Activated naive CD8-positive, alpha-beta T cell treated with anti-CD3 and anti-CD28 coated beads, Interleukin-2, amount 50 U/mL, for 24 hours (primary cell): ENCODE measurements at regions not wholly inside any gene's neighbourhood (a gene's known extent, or its start where the extent isn't known, plus 50 kb on each side); places are given as distances from the start of the nearest gene placed in this dataset.

Experiments
- ATAC-seq: fragments of 150-1000 bp; cut with Tn5 transposase; one replicate; pipeline ENCODE4 v1.10.0; 2021
- DNase-seq: peaks from one replicate; pipeline ENCODE4 v3.0.0; 2021
- H3K27ac Mint-ChIP-seq: one replicate; pipeline ENCODE4 v1.8.0; 2021; ENCODE audit warnings: mild to moderate bottlenecking, mixed read lengths
- H3K27me3 Mint-ChIP-seq: one replicate; pipeline ENCODE4 v1.8.0; 2021; ENCODE audit warnings: mixed read lengths
- H3K36me3 Mint-ChIP-seq: one replicate; pipeline ENCODE4 v1.8.0; 2021; ENCODE audit warnings: low read depth, mixed read lengths
- H3K4me1 Mint-ChIP-seq: one replicate; pipeline ENCODE4 v1.8.0; 2021; ENCODE audit warnings: mixed read lengths
- H3K4me3 Mint-ChIP-seq: one replicate; pipeline ENCODE4 v1.8.0; 2021; ENCODE audit warnings: mild to moderate bottlenecking, moderate library complexity, mixed read lengths
- H3K9me3 Mint-ChIP-seq: one replicate; pipeline ENCODE4 v1.8.0; 2021; ENCODE audit warnings: mixed read lengths

DNA sequence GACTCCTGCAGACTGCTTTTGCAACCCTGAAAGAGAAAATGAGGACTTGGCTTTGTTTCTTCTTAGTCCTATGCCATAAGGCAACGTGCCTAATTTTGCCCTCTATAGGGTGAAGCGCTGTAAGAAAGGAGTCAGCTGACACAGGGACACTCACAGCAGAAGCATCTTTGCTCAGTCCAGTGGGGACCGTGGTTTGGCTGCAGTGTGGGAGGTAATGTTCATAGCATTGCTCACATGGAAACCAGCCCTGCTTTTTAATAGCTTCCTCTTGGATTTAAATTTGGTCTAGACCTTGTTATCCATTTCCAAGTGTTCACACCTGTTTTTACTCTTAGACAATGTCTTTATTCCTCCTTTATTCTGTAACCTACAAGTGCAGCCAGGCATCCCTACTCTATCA is 1032.1 kb downstream of the NTRK3 start:
- no peak for DNase-seq
- H3K4me3 Mint-ChIP-seq = no peak overlapping the region
- H3K9me3 Mint-ChIP-seq = peaks cover 10% of the 10 kb centered on the region
- H3K4me1 Mint-ChIP-seq = no peaks in the 10 kb centered on the region
- no peaks in the 10 kb centered on the region for H3K36me3 Mint-ChIP-seq
- no peak for ATAC-seq
- no peak overlapping the region for H3K27ac Mint-ChIP-seq
- no peaks in the 10 kb centered on the region for H3K27me3 Mint-ChIP-seq

DNA sequence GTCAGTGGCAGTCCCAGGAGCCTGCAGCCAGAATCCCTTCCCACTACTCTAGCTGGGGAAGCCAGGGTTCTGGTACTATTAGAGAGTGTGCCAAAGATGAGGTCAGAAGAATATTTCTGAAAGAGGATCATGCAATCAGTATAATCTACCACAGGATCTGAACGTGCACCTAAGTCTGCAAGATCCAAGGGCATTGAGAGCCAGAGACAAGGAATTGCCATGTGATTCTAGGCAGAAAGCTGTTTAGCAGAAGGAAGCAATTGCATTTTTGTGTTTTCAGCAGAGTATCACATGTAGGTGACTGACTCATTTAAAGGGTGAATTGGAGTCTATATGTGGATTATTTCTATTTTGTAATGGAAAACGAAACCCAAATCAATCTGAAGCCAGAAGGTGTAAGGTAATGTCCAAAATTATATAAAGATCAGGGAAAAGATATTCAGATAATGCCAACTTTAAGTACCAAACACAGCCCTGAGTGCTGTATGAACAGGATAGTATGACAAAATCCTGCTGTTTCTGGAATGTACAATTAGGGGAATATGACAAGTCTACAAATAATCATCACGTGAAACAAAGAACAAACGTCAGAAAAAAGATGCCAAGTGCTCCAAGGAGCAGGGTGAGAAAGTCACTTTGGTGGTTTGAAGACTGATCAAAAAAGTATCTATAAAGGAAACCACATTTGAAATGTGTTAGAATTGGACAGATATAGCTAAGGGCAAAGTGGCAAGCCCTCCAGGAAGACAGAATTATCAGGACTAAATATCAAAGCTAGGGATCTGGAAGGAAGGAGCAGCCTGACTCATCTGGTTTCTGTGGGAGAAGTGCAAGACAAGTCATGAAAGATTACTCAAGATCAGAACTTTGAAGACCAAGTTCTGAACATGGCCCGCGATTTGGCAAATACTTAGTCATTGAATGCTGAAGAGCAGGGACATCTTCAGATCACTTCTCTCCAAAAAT is 1036.6 kb downstream of the NTRK3 start:
- Mint-ChIP-seq H3K27ac (no peak overlapping the region), H3K9me3 (peaks cover 14% of the 10 kb centered on the region), H3K4me1 (no peaks in the 10 kb centered on the region), H3K4me3 (no peak overlapping the region), H3K27me3 (no peaks in the 10 kb centered on the region), H3K36me3 (no peaks in the 10 kb centered on the region)
- DNase-seq = no peak
- ATAC-seq = no peak

DNA sequence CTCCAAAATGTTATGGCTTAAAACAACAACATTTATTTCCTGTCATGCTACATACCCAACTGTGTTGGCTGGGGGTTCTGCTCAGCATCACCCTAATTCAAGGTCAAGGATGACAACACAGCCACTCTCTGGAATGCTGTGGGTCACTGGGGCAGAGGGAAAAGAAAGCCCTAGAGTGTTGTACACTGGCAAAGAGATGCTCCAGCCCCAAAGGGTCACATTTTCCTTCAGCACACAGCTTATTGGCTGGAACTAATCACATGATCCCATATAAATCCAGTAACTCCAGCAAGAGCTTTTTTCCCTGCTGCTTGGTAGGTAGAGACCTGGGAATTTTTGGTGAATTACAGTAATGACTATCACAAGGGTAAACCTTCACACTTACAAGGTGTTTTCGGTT is 1041.4 kb downstream of the NTRK3 start:
- Mint-ChIP-seq H3K27ac (no peak overlapping the region), H3K4me1 (no peaks in the 10 kb centered on the region), H3K36me3 (no peaks in the 10 kb centered on the region), H3K27me3 (no peaks in the 10 kb centered on the region), H3K4me3 (no peak overlapping the region), H3K9me3 (peaks cover 3% of the 10 kb centered on the region)
- ATAC-seq (no peak), DNase-seq (no peak)

DNA sequence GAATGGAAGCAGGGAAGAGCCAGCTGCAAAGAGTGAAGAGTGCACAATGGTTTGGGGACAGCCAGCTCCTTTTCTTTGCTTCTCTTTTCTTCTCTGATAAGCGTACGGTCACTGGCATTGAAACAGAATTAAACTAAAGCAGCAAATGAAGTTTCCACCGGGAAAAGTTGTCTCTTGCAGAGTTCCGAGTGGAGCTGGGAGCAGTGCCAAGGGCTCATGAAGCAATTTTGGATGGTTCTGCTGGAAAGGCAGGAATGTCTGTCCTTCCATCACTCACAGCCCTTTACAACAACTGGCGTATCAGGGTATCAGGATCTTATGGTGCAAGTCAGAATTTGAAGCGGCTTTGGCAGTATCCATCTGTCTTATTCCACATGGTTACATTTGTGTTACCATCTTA is 1042.9 kb downstream of the NTRK3 start:
- H3K4me1 Mint-ChIP-seq = no peaks in the 10 kb centered on the region
- ATAC-seq = no peak
- H3K4me3 Mint-ChIP-seq = no peak overlapping the region
- H3K9me3 Mint-ChIP-seq = peaks cover 3% of the 10 kb centered on the region
- no peak overlapping the region for H3K27ac Mint-ChIP-seq
- H3K36me3 Mint-ChIP-seq = no peaks in the 10 kb centered on the region
- no peak for DNase-seq
- H3K27me3 Mint-ChIP-seq = no peaks in the 10 kb centered on the region

DNA sequence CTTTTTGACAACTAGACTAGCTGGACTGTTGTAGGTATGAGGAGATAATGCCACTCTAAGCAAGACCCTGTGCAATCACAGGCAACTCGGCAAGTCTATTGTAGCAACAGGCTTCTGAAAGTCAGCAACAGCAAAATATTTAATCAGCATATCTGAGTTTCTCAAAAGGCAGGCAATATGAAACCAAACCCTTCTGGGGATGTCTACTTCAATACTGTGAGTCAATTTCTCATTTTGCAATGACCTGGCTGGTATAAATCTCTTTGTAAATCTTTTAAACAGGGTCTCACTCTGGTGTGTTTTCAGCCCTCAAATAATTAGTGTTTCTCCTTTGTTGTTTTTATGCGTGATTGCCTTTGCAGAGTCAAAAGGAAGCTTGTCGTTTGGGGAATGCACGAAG is 1044.5 kb downstream of the NTRK3 start:
- Mint-ChIP-seq H3K27ac (no peak overlapping the region), H3K4me3 (no peak overlapping the region), H3K4me1 (no peaks in the 10 kb centered on the region), H3K27me3 (no peaks in the 10 kb centered on the region), H3K9me3 (no peaks in the 10 kb centered on the region), H3K36me3 (no peaks in the 10 kb centered on the region)
- no peak for ATAC-seq
- DNase-seq = no peak

DNA sequence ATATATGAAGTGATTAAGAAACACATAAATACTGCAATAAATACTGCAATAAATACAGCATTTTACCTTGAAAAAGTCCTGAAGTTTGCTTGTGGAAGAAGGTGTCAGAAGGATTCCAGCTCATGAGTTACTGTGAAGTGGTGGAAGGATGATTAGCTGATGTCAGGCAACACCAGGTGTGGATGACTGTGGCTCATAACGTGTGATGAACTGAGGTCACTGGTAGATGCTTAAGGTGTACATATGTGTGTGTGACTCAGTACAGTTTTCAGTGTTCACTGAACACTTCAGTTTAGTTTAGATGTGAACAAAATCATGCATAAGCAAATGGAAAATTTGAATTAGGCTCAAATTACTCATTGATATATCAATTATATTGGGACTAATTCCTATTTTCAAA is 1045.0 kb downstream of the NTRK3 start:
- no peak overlapping the region for H3K27ac Mint-ChIP-seq
- no peaks in the 10 kb centered on the region for H3K9me3 Mint-ChIP-seq
- no peak for DNase-seq
- H3K4me3 Mint-ChIP-seq = no peak overlapping the region
- no peaks in the 10 kb centered on the region for H3K27me3 Mint-ChIP-seq
- H3K36me3 Mint-ChIP-seq = no peaks in the 10 kb centered on the region
- H3K4me1 Mint-ChIP-seq = no peaks in the 10 kb centered on the region
- no peak for ATAC-seq

DNA sequence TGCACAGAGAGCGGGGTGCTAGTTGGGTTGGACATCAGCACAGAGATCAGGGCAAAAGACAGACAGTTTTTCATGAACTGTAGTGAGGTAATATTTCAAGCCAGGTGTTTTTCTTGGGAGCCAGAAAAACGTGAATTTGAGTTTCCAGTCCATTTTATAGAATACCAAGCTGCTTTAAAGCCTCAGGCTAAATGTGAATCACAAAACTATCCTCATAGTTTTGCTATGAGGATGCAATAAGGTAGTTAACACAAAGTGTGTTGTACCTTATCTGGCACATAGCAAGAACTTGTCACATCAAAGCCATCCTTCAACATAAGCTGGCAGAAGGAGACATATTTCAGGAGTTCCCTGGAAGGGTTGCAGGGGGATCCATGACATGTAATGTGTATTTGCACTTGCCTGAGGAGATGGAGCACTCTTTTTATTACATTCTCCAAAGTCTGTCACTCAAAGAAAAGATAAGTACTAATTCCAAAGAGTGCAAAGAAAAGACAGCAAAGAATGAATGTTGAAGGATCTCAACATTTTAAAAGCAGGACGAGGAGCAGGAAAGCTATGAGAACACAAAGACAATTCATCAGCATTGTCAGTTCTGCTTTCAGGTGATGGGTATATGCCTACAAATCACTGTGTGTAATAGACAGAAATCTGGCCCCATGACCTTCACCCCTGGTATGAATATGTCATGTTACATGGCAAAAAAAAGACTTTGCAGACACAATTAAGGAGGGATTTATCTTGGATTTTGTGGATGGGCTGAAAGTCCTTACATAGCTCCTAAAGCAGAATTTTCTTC is 1046.4 kb downstream of the NTRK3 start:
- no peak for DNase-seq
- H3K36me3 Mint-ChIP-seq = no peaks in the 10 kb centered on the region
- no peaks in the 10 kb centered on the region for H3K9me3 Mint-ChIP-seq
- no peaks in the 10 kb centered on the region for H3K27me3 Mint-ChIP-seq
- H3K4me1 Mint-ChIP-seq = no peaks in the 10 kb centered on the region
- no peak overlapping the region for H3K4me3 Mint-ChIP-seq
- no peak for ATAC-seq
- no peak overlapping the region for H3K27ac Mint-ChIP-seq

DNA sequence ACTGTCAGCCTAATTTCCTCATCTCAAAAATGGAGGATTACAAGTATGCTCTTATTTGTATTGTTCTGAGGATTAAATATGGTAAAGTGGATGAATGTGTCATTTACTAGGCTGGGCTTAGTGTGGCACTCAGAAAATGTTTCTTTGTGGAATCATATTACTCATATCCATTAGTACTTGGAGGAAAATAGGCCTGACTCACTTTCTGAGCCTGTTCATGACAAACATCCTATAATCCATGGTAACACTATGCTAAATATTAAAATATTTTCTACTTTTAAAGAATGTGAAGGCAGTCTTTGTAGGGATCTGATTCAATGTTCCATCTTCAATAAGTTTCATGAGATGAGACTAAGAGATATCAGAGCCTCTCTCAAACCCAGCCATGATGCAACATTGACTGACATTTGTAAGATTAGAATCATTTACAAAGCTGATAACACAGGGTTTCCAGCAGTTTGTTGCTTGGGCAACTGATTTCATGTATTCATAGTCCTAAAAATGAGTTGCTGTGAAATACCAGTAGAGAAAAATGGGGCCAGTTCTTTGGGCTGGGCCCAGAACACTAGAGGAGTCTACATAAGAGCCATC is 1048.5 kb downstream of the NTRK3 start:
- ATAC-seq (no peak), DNase-seq (no peak)
- no peak overlapping the region for H3K27ac Mint-ChIP-seq
- no peaks in the 10 kb centered on the region for H3K27me3 Mint-ChIP-seq
- no peaks in the 10 kb centered on the region for H3K36me3 Mint-ChIP-seq
- H3K9me3 Mint-ChIP-seq = no peaks in the 10 kb centered on the region
- H3K4me3 Mint-ChIP-seq = no peak overlapping the region
- no peaks in the 10 kb centered on the region for H3K4me1 Mint-ChIP-seq

DNA sequence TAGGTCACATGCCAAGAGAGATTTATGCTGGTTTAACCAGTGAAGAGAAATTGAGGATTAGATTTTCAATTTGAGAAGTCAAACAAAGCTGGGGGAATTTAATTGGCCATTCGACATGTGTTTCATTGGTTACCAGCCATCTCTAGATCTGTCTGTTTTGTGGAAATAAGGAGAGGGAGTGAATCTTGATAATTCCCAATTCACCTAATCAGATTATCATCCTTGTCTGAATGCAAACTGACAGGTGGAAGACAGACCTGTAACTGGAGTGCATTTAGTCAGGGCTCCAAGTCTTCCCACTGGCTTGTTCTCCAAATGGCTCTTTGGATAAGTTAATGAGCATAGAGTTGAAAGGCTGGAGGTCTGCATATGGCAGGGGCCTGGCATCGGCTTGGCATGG is 1049.3 kb downstream of the NTRK3 start:
- H3K4me1 Mint-ChIP-seq = no peaks in the 10 kb centered on the region
- no peaks in the 10 kb centered on the region for H3K9me3 Mint-ChIP-seq
- no peak for DNase-seq
- H3K27me3 Mint-ChIP-seq = no peaks in the 10 kb centered on the region
- no peak overlapping the region for H3K27ac Mint-ChIP-seq
- H3K36me3 Mint-ChIP-seq = no peaks in the 10 kb centered on the region
- no peak overlapping the region for H3K4me3 Mint-ChIP-seq
- no peak for ATAC-seq

DNA sequence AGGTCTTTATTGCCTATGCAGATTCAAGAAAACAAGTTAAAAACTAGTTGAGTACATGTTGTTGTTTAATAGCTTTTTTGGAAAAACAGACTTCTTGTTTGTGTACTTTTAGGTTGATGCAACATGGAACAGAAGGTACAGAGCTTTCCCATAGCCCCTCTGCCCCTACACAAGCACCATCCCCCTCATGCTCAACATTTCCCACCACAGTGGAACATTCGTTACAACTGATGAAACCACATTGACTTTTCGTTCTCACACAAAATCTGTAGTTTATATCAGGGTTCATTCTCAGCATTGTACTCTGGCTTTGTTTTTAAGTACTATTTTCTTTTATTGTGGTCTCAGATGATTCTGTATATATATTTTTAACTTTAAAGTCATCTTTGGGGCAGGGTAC is 1054.6 kb downstream of the NTRK3 start:
- H3K27ac Mint-ChIP-seq = no peak overlapping the region
- H3K9me3 Mint-ChIP-seq = no peaks in the 10 kb centered on the region
- ATAC-seq (no peak), DNase-seq (no peak)
- no peaks in the 10 kb centered on the region for H3K4me1 Mint-ChIP-seq
- no peaks in the 10 kb centered on the region for H3K36me3 Mint-ChIP-seq
- H3K27me3 Mint-ChIP-seq = no peaks in the 10 kb centered on the region
- H3K4me3 Mint-ChIP-seq = no peak overlapping the region

DNA sequence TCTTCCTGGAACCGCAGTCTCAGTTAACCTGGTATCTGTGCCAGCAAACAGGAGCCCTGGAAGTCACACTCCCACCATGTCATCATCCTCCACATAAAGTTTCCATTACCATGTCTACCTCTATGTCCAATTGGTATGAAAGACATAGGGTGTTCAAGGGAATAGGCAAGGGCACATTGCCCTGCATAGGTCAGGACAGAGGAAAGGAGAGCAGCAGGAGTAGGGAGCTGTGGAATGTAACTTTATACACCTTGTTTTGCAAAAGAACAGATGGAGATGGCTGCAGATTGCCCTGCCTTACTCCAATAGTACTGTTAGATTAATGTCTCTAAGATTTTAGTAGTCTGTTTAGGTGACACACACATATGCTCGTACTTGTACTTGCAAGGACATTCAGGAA is 1056.4 kb downstream of the NTRK3 start:
- no peaks in the 10 kb centered on the region for H3K36me3 Mint-ChIP-seq
- no peaks in the 10 kb centered on the region for H3K27me3 Mint-ChIP-seq
- ATAC-seq (no peak), DNase-seq (no peak)
- no peak overlapping the region for H3K27ac Mint-ChIP-seq
- H3K4me3 Mint-ChIP-seq = no peak overlapping the region
- H3K4me1 Mint-ChIP-seq = no peaks in the 10 kb centered on the region
- no peaks in the 10 kb centered on the region for H3K9me3 Mint-ChIP-seq

DNA sequence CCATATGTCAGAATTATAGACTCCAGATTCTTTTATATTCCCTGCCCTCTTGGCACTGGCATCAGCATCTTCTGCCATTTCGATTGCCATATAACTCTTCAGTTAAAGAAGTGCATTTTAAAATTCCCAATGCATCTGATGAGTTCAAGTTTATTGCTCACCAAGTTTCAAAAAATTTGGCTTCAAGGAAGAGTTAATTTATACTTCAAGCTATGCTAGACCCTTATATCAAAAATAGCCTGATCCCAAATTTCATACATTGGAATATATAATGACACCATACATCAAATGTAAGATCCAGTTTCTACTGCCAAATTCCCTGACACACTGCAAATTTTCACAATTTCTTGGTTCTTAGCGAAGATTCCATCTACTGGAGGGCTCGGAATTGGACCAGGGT is 1058.6 kb downstream of the NTRK3 start:
- no peak for DNase-seq
- H3K36me3 Mint-ChIP-seq = no peaks in the 10 kb centered on the region
- no peaks in the 10 kb centered on the region for H3K27me3 Mint-ChIP-seq
- ATAC-seq = no peak
- H3K4me3 Mint-ChIP-seq = no peak overlapping the region
- H3K9me3 Mint-ChIP-seq = no peaks in the 10 kb centered on the region
- H3K4me1 Mint-ChIP-seq = no peaks in the 10 kb centered on the region
- no peak overlapping the region for H3K27ac Mint-ChIP-seq

DNA sequence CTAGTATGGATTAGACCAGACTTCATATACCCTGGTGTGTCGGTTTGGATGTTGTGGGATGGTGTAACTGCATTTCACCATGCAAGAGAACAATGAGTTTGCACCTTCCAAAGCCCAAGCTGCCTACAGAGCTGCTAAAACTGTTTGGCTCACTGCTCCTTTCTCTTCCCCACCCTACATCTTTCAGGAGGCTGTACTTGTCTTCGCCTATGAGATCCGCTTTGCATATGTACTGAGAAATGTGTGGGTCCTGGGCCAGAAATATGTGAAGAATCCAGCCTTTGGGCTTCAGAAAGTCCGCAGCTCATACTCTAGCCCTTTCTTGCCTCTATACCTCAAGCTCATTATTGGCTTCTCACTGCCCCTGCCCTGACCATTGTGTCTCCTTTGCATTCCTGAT is 1060.0 kb downstream of the NTRK3 start:
- Mint-ChIP-seq H3K4me1 (no peaks in the 10 kb centered on the region), H3K9me3 (no peaks in the 10 kb centered on the region), H3K36me3 (no peaks in the 10 kb centered on the region), H3K4me3 (no peak overlapping the region), H3K27me3 (no peaks in the 10 kb centered on the region), H3K27ac (no peak overlapping the region)
- ATAC-seq (no peak), DNase-seq (no peak)

DNA sequence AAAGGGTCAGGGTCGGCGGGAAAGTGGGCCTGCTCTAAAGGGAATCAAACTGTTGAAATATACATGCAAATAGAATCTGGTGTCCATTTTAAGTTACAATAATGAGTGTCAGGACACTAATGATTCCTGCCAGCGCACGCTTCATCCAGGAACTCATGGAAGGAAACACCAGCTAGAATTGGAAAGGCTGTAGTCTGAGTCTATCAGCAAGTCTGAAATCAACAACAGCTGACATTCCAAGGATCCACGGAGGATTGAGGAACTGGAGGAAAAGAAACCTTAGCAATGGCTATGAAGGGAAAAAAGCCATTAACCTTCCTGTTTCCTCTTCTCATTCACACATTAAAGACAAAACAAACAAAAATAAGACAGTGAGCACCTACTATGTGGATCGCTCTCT is 1063.1 kb downstream of the NTRK3 start:
- Mint-ChIP-seq H3K4me3 (no peak overlapping the region), H3K27me3 (no peaks in the 10 kb centered on the region), H3K4me1 (no peaks in the 10 kb centered on the region), H3K36me3 (no peaks in the 10 kb centered on the region), H3K27ac (no peak overlapping the region), H3K9me3 (no peaks in the 10 kb centered on the region)
- no peak for ATAC-seq
- no peak for DNase-seq

DNA sequence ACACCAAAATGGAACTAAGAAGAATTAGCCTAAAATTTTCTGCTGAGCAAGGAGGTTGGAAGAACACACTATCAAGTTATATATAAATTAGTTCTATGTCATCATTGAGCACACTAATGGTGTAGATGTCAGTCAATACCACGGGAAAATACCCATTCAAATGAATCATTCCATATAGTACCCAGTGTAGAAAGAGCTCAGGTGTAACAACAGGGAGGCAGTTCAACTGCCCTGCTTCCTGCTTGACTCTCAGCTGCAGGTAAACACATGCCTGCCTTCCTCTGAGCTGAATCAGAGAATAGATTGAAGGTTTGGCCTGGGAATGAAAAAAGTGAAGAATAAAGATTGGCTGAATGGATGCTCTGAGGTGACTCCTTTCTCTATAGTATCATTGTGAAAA is 1088.0 kb downstream of the AGBL1 start:
- Mint-ChIP-seq H3K4me1 (no peaks in the 10 kb centered on the region), H3K9me3 (no peaks in the 10 kb centered on the region), H3K36me3 (no peaks in the 10 kb centered on the region), H3K27me3 (peaks cover 9% of the 10 kb centered on the region), H3K4me3 (no peak overlapping the region), H3K27ac (no peak overlapping the region)
- ATAC-seq = no peak
- no peak for DNase-seq
